Stimulated activated CD8-positive, alpha-beta memory T cell treated with anti-CD3 and anti-CD28 coated beads, Interleukin-4, amount 100 ng/mL, for 24 hours (primary cell): ENCODE measurements at regions not wholly inside any gene's neighbourhood (a gene's known extent, or its start where the extent isn't known, plus 50 kb on each side); places are given as distances from the start of the nearest gene placed in this dataset.

Experiments
- DNase-seq: peaks from one replicate; pipeline ENCODE4 v3.0.0-alpha.2; 2020; ENCODE audit warnings: low read depth

DNA sequence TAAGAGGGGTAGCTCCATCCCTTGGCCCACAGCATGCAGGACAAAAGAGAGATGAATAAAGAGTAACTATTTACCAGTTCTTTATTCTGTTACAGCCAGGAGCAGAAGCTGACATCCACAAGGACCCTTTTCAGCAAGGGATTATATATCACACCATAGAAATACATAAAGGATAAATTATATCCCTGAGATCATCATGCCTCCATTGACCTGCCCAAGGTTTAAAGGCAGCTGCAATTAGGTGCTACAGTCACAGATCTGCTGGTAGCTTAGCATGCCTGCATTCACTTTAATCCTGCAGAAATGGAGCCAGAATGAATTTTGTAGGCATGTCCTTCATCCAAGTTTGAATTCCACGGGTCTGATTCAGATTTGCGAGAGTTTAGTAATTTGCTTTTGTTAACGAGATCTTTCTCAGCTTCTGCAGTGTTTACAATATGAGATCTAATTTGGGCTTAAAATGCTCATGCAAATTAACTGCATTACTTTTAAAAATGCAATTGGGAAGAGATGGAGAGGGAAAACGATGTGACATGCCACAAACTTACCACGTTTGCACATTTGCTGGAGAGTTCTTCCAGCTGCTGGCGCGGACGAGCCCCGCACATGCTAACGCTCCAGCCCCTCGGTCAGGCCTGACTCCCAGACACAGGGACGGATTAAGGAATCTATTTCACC is 327.0 kb upstream of the NOCT start:
- DNase-seq: no peak

DNA sequence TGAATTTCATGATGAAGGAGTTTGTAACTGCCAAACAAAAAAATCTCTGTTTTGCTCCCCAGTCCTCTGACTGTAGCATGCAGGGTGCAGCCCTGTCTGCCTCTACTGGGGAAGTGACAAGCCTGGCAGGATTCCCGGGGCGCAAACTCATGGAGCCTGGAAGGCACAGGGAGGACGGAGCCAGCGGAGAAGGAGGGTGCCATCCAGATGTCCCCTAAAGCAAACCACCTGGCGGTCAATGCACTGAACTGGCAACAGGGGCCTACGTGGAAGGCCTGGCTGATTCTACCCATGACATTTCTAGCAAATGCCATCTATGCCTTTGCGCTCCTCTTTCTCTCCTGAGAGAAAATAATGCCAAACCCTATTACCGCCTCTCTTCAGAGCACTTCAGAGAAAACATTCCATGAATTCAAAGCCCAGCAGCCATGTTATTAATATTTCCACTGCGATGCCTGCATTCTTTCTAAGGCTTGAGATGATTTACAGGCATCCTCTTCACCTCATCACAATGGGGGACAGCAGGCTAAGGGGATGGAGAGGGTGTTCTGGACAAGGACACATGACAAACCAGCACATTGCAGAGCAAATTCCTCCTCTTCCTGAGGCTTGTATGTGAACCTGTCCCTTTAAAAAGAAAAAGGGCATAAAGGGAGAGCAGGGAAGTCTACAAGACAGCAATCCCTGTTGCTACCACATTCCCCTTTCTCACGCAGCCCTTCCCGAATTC is 329.3 kb upstream of the NOCT start:
- no peak for DNase-seq

DNA sequence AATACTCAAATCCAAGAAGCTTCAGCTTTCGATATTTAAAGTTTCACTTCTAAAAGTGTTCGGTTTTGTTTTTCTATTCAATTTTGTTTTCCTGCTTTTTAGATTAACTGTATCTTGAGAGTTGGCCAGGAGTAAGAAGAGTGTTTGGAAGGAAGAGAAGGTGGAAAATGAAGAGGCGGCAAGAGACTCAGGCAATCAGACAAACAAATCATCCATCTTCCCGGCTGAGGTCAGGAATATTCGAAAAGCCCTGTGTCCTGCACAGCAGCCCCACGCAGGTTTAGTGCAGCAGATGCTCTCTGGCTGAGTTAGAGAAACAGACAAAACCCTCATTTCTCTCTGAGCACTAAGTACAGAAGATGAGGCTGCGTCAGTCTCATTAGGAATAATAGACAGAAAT is 330.3 kb upstream of the NOCT start:
- DNase-seq: no peak

DNA sequence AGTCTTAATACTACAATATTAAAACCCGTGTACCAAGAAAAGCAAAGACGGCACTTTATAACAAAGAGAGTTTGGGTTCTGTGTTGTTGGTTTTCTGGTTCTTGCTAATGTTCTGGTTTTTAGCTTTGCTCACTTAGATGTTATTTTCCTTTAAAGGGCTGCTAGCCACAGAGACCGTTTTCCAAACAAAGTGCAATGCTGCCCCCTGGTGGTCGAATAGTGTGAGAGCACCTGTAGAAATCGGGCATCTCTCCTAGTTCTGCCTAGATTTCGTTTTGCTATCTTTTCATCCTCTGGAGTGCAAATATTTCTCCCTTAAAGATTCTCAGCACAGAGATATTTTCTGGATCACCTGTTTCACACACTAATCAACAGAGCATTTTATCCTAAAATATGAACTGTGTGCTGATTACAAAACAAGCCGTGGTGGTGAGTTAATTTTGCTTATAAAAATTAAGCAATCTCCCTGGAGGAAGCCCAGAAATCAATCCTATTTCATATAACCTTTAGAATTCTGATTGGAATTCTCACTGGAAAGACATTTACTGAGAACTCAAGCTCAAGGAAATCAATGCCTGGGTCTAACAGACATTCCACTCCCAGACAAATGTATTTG is 334.5 kb upstream of the NOCT start:
- peak; percentile 48 for DNase-seq

DNA sequence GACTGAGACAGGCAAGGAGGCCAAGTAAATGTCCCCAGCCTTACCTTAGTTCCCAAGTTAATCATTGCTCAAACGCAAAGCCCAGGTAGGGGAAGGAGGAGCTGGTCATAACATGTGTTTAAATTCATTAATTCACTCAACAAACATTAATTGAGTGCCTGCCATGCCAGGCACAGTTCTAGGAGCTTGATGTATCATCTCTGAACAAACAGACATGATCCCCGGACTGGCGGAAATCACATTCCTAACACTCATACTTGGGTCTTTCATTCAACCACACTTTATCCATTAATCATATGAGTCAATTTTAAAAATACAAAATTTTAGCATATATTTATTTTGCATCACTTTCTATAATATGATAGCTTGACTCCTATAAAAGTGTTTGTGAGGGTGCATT is 335.3 kb upstream of the NOCT start:
- no peak for DNase-seq

DNA sequence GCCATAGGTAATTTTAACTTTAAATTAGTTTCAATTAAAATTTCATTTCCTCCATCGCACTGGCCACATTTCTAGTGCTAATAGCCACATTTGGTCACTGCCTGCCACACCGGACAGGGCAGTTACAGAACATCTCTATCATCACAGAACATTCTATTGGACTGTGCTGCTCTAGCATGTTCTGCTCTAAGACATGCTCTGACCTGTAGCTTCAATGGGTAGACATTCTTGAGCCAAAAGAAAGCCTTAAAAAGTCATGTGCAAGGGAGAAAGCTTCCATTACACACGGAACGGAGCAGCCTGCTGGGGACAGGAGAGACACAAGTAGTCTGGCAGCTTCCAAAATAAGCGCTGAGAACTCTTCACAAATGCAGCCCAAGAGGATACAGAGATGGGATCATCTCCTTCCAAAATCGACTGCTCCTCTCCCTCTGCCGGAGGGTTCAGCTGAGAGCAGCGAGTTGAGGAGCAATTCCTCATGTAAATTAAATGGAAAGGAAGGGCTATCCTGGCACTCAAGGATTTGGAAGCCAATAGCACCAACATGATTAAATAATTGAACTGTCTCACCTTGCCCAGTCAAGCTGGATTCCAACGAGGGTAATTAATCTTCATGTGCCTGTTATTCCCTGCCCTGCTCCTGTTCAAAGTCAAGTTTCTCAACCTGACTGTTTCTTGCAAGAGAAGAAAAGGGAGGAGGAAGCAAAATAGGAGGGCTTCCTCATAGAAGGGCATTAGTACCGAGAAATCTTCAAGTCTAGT is 336.4 kb upstream of the NOCT start:
- no peak for DNase-seq

DNA sequence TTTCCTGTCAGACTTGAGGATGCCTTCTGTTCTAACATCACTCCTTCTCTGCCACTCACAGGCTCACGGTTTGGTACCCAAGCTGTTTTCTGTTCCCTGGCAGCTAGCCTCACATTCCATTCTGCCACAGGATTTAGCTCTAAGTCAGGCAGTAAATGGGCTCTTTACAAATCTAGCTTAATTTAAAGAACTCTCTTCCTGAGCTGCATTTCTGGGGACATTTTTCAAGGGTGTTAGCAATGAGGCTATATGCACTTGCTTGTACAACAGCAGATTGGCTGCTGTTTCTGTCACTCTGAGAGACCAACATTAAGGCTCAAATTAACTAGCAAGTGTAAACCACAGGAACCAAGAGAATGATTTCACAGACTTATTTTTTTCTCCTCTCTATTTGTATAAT is 337.8 kb upstream of the NOCT start:
- no peak for DNase-seq

DNA sequence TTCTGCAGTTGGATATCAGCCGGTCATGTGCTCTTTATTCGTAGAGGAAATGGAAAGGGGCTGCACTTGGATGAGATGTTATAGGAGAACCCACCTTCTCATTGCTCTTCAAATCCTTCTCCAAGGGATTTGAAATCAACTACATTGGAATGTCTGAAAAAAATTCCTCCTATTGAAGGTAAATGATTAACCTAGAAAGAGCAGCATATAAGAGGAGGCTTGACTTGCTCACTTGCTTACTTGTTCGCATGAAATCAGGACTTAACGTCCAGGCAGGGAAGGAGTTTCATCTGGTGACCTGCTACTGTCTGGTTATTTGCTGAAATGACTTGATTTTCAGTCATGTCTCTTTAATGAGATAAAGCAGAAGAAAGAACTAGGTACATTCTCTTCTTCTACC is 338.4 kb upstream of the NOCT start:
- DNase-seq: no peak

DNA sequence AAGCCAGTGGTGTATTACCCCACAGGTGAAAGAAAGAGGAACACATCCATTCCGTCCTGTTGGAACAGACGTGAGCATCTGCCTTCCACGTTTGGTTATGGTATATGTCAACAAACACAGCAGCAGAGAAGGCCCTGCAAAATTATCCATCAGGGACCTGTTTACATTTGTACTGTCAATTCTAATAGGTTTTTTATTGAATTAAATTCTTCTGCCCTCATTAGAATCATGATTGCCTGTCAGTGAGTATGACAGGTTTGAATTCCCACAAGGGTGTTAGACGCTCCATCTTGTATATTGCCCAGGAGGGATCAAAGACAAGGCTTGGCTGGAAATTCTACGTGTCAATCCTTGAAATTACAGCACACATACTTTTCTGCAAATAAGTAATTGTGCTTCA is 339.9 kb upstream of the NOCT start:
- DNase-seq: no peak

DNA sequence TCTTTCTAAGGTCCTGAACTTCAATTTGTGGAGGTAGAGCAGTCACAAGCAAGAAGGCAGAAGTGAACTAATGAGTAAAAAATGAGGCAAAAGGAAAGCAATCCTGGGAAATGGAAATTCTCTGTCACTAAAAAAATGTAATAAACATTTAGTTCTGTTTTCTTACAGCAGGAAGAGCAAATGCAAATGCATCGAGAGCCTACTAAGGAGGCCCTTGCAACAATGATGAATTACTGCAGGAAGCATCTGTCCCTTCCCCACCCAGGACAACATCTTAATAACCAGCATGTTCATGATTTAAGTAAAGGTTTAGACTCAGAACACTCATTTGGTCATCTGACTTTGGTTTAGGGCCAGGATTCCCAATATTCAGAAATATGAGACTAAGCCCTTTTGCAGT is 341.4 kb upstream of the NOCT start:
- no peak for DNase-seq

DNA sequence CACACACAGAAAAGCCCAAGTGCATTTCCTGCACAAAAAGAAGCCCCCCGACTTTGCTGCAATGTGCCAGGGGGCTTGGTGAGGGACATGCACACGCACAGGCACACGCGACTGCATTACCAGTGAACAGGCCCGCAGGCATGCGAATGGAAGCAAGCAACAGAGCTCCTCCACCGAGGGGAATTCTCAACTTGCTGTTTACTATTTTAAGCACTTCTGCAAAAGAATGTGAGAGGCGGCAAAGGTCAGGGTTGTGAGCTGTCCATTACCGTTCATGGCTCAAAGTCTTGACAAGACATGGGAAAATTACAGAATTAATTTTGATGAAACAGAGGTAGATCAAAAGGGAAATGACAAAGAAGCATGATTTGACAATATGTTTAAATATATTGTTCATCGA is 342.5 kb upstream of the NOCT start:
- no peak for DNase-seq

DNA sequence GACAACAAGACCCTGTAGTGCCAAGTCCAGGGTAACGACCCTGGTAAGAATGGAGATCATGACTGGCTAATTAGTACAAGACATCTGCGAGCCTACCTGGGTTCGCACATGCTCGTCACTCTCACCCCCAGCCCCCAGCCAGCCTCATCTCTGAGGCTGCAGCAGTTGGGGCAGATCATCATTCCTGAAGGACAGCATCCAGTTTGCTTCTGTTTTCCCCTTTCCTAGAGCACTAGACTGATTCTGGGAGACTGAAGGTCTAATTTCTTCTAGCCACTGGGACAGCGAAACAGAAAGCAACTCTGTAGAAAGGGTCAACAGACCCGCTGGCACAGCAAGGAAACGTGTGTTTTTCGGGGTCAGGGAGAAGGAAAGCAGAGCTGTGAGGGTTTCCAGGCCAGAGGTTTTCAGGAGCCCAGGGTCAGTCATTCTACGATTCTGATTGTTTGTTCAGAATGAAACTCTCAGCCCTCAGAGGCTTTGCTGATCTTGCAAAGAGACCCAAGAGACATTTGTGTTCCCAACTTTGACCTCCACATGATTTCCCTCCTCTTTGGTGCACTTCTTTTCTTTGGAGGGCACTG is 343.1 kb upstream of the NOCT start:
- DNase-seq: no peak

DNA sequence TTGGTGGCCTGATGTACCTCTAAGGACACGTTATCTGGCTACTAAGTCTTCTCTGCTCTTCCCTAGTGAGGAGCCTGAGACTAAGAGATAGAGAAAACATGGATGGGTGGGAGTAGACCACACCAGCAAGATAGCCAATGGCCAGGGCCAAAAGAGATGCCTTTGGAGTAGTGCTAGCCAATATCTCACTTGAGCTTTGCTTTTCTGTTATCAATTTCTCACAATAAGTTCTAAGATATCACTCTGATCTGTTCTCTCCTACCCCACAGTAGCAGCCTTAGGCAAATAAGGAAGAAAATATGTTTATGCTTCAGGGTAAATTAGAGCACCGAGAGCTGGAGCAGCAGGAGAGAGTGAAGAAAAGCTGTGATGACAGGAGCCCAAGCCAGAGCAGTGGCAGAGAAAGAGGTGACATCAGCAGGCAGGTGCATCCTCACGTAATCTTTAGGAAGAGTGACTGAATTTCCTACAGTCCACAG is 343.9 kb upstream of the NOCT start:
- no peak for DNase-seq

DNA sequence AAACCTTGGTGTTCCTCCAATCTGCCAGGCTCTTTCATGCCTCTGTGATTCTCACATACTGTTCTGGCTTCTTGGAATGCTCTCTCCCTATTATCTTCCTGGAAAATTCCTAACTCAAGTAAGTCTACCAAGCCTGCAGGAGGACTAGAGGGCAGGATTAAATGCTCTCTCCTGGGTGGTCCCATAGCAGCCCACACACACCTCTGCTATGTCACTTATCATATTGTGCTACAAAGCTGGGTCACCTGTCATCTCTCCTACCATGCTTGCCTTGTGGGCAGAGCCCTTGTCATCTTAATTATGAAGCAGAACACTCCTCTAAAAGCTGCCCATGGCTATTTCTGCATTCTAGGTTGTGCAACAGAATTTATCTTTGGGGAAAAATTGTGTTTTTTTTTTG is 344.5 kb upstream of the NOCT start:
- no peak for DNase-seq

DNA sequence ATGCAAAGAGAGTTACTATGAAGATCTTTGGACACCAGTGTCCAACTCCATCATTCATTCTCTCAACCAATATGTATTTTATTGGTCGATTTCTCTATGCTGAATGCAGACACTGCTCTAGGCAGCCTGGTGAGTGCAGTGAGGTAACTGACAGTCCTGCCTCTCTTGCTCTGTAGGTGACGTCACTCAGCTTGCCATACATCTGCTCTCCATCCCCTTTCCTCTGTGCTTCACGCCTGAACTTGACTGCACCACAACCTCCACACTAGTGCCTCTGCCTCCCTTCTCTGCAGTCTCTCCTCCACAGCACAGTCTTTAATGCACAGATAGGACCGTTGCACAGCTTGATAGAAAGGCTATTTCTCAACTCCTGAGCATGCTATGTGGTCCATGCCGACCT is 344.9 kb upstream of the NOCT start:
- no peak for DNase-seq

DNA sequence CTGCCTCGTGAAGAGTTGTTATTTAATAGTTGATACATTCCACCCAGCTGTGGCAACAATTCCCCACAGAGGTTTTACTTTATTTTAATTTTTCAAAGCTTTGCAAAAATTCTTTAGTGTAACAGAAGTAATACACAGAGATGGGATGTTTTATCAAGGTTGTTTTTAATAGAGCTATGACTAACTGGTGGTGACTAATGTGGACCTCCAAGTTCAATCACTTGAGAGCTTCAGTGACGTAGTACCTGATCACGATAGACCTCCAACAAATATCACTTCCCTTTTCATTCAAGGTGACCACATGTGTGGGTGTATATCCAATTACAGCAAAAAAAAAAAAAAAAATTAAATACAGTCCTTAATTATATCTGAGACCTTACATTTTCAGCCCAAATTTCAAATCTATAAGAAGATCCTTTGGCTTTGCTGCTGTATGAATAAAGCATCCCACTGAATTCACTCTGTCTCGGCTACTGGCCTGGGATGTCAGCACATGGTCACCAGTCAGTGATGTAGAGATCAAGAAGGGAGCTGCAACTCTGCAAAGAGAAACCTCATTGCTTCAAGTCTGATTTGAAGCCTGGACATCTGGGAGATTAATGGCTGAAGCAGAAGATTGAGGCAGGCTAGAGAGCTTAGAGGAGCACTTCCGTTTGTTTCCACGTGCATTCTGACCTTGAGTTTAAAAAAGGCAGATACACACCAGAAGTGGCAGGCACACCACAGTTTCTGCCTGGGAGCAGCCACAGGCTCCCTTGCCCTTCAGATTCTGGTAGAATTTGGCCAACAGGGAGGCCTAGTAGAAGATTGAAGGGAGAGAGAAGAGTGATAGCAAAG is 345.9 kb upstream of the NOCT start:
- DNase-seq: no peak

DNA sequence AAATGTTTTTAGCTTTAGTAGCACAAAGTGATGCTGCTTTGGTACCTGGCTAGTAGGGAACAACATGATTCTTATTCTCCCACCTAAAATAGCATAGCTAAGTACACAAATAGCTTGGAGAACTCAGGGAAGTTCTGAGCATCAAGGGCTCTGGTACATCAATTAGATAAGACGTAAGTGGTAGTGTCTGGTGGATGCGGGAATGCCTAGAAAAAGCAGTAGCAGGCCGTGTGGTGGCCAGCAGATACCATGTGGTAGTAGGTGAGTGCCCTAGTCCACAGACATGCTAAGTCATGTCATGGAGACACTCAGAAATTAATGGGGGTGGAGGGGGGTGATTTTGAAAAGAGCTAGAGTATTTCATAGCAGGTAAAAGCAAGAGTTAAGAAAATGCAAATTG is 347.3 kb upstream of the NOCT start:
- no peak for DNase-seq

DNA sequence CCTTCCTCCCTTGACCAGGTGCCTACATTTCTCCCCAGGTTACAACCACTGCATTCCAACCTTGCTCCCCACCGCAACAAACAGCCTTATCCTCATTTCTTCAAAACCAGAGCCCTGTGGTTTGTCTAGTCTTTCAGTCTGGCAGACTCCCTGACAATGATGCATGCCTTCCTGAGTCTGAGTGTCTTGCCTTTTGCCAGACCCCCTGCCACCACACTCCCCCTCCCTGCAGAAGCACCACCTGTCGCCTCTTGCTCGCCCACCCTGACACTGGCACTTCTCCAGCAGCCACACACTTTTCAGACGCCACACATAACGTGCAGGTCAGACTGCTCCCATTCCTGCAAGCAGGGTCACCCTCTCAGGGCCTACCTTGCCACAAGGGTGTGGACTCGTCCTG is 349.2 kb upstream of the NOCT start:
- no peak for DNase-seq

DNA sequence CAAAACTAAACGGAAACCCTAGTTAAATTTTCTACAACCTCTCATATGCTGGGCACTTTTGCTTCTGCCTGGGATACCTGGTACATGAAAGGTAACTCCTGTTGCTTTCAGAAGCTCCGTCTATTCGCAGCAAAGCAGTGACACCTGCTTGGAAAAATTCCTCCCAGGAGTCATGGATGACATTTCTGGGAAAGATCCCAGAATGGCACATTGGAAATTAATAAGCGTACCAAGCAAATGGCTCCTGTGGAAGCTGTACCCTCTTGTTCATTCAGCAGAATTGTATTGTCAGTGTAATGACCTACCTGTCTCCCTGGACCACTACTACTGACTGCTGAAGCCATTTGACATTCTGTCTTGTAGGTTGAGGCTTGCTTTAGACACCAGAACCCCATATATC is 349.7 kb upstream of the NOCT start:
- DNase-seq: no peak

DNA sequence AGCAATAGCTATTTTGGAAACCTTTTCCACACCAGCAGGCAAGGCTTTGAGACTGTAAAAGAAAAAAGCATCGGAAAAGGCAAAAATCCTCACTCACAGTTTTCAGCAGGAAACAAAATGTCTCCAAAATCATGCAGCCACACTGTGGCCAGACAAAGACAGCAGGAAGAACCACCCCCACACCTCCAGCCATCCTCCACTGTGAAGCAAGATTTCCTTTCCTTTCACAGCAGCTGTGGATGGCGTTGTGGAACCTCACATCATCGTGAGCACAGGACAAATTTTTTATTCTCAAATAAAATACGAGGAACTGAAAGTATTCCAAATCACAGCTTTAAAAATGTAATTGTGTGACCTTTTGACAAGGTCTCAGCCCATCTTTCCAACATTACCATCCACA is 351.7 kb upstream of the NOCT start:
- DNase-seq: no peak

DNA sequence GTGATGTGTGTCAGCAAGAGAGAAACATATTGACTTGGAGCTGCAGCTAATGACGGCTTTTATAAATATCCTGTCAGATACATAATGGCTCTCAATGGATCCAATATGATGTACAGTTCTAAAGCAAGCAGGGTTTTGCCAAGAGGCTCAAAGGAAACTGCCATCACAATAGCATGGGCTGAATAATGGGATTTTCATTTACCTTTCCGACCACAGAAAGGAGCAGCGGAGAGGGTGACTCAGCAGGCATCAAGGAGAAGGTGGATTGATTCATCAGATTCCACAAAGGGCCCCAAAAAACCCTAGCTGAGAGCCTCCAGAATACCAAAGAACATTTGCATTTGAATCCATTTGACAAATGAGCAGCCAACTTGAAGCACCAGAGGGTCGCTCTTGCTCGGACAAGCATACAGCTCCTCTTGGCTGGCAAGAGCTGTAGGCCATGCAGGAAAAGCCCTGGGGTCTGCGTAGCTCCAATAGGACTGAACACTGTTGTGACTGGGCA is 355.7 kb upstream of the NOCT start:
- DNase-seq: no peak
